ENCODE measurements at regions not wholly inside any gene's neighbourhood (a gene's known extent, or its start where the extent isn't known, plus 50 kb on each side); places are given as distances from the start of the nearest gene placed in this dataset.
A peak's percentile ranks its signal among the peaks of the same experiment; 100 is the strongest.
"Not testable (repeated sequence)": the region's sequence is repeated elsewhere in the genome, so short reads cannot be mapped to it uniquely, and the experiment has no call there.

DNA sequence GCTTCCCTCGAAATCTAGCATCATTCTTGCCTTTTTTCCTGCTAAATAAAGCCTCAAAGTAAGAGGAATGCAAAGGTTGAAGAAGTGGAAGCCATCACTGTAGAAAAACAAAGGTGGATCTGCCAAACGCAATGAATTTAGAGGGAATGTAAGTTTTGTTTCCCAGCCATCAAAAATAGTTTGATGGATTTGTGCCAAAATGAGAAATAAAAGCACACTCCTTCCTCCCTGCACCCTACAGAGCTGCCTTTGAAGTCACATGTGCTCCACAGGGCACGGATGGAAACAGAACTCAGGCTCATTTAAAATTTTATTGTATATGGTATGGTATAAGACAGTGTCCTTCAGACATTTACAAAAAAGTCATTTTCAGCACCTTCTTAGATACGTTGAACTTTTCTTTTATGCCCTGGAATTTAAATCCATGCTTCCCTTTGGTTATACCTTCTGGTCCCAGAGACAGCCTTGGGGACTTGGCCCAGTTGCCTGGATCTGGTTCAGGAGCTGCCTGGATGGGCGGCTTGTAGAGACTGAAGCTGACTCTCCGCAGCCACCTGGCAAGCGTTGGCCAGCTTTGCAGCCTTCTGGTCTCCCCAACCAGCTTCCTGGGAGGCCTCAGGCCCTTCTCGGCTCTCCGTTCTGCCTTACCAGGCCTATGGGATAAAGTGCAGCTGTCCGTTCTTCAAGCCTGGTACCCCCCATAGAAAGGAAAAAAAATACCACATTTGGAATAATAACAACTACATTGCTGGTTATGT lies 228.5 kb upstream of the NEBL start:
- FAIRE-seq, result no peak

DNA sequence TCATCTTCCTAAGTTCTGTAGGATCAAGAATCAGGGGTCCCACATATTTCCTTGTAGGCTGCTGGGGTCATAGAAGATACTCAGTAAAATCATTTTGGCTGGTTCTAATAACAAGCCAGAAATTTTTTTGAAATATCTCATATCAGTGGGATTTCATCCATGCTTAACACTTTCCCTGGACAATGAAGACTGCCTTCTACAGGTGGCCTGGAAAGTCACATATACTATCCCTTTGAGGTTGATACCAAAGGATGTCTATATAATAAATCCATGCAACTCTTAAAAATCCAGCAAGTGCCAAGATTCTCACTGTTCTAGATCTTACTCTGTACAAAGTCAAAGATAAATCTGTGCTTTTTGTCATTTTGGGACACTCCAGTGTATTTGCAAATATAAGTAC lies 225.8 kb upstream of the NEBL start:
- FAIRE-seq, result no peak

DNA sequence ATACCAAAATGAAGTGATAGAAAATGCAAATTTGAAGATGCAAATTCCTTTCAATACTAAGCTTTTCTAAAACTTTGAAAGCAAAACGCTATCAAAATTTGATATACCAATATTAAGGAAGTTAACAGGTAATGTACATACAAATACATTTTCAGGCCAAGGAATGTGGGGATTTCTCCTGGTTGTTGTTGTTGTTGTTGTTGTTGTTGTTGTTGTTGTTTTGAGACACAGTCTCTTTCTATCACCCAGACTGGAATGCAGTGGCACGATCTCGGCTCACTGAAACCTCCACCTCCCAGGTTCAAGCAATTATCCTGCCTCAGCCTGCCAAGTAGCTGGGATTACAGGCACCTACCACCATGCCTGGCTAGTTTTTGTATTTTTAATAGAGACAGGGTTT lies 224.7 kb upstream of the NEBL start:
- not testable (repeated sequence) for FAIRE-seq

DNA sequence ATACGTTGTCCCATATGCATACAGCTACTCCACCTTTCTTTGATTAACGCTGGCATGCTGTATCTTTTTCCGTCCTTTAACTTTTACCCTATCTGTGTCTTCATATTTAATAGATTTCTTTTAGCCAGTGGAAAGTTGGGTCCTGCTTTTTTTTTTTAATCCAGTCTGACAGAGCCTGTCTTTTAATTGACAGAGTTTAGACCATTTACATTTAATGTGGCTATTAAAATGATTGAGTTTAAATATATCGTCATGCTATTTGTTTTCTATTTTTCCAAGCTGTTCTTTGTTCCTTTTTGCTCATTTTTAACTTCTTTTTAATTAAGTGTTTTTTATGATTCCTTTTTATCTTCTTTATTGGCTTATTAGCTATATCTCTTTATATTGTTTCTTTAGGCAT lies 217.6 kb upstream of the NEBL start:
- FAIRE-seq, result peak; percentile 41

DNA sequence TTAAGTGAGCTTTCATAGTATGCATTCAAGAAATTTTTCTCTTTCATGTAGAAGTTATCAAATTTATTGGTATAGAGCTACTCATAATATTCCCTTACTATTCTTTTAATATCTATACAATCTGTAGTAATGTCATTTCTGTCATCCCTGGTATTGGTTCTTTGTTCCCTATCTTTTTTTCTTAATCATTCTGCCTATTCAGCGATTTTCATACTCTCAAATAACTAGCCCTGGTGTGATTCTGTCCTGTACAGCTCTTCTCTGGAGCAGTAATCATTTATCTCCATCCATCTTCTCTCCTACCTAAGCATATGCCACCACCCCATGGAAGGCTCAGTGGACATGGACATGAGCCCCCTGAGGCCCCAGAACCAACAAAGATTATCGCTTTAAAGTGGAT lies 213.2 kb upstream of the NEBL start:
- no peak for FAIRE-seq

DNA sequence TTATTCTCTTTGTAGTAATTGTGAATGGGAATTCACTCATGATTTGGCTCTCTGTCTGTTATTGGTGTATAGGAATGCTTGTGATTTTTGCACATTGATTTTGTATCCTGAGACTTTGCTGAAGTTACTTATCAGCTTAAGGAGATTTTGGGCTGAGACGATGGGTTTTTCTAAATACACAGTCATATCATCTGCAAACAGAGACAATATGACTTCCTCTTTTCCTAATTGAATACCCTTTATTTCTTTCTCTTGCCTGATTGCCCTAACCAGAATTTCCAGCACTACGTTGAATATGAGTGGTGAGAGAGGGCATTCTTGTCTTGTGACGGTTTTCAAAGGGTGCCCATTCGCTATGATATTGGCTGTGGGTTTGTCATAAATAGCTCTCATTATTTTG lies 209.8 kb upstream of the NEBL start:
- not testable (repeated sequence) for FAIRE-seq

DNA sequence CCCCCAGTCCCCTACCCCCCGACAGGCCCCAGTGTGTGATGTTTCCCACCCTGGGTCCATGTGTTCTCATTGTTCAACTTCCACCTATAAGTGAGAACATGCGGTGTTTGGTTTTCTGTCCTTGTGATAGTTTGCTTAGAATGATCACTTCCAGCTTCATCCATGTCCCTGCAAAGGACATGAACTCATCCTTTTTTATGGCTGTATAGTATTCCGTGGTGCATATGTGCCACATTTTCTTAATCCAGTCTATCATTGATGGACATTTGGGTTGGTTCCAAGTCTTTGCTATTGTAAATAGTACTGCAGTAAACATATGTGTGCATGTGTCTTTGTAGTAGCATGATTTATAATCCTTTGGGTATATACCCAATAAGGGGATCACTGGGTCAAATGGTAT lies 208.2 kb upstream of the NEBL start:
- not testable (repeated sequence) for FAIRE-seq

DNA sequence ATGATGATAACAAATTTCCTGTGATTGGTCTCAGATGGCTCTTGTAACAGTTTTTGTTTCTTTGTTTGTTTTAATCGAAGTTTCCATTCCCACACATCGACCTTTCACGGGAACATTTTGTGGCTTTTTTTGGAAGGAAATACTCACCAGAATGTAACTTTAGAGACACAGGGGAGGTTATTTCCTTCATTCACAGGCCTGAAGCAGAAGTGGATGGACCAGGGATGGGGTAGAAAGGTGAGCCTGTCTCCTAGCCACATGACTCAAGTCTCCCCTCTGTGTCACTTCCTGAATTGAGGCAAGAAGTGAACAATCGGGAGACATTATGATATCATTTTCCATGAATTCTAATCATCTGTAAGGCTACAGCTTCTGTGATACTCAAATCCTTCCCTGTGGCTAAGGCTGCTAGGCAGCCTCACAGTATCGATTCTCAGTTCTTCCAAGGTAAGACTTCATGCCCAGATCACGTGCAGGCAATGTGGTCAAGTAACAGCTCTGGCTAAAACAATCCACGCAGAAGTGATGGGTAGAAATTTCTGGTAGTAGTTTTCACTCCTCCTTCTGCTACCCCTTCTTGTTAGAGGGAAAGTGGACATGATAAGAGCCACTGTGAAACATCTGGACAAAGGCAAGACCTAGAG lies 203.9 kb upstream of the NEBL start:
- no peak for FAIRE-seq

DNA sequence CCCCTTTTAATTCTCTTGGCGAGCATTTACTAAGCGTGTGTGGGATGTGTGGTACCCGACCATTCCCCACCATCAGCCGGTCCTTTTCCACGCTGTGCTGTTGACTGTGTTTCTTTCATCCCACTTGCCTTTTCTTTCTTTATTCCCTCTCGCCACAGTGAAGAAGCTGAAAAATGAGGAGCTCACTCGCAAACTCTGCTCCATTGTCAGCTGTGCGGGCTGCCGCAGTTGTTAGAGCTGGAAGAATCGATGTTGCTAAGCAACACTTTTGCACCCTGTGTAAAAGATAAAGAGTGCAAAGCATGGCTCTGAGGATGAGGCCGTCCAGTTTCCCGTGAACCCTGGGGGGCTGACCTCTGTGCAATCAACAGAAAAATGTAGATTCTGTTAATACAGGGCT lies 203.1 kb upstream of the NEBL start:
- FAIRE-seq, result no peak

DNA sequence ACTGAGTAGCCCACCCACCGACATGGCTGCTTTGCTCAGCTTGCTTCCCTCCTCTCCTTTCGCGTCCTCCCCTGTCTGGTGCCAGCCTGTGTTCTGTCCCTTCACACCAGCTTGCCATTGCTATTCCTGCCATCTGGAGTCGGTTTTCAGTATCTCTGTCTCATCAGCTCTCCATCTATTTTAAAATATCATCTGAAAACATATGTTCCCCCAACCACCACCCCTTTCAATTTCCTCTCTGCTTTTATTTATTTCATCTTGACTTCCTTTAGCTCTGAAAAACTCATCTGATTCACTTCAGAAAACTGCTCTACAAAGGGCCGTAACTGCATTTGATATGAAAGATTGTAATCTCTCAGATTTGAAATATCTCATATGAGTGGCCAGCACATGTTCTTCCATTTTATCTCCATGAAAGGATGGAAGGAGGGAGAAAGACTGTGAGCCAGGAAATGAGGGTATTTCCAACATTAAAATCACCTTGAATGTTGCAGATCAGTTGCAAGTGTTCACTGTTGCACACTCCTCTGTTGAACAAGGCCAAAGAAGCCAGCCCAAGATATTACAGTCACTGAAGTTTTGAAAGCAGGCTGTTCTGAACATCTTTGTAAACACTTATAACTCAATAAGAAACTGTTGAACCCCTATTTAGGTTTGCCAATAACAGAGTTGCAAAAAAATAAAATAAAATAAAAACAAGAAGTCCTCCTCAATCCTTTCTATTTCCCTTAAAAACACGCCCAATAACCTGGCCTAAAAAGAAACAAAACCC lies 202.4 kb upstream of the NEBL start:
- FAIRE-seq, result no peak

DNA sequence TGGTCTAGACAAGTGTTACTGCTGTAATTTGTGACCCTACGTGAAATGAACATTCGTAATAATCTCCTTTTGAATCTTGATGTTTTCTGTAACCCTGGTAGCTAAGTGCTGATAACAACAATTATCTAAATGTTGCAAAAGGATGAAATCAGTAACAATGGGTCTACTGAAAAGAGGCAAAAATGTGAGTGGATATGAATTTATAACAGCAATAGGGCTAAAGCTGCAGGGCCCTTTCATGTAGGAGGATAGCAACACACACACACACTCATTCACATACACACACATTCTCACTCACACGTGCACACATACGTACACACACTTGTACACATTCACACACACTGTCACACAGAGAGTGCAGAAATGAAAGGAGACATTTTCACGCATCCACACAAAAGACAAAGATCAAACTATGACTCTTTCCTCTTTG lies 200.8 kb upstream of the NEBL start:
- no peak for FAIRE-seq

DNA sequence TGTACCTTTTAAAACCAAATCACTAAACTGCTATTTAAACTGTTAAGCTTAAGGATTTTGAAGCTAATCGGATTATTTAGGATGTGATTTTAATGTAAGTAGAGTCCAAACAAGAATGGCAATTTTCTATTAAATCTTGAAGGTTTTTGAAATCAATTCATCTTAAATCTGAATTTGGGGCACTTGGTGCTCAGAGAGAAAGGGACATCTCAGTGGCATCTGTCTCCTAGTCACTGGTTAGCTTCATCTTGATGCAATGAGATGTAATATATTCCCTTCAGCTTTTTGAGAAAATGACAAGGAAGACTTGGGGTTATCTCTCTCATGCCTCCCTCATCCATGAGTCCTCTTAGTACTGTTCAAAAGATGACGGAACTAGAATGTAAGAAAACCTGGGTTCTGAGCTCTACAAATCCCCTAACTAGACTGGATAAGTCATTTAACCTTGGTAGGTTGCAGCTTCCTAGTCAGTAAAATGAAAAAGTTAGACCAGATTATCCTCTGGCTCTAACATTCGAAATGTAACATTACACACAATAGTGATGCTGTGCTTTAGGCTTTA lies 198.5 kb upstream of the NEBL start:
- FAIRE-seq, result no peak

DNA sequence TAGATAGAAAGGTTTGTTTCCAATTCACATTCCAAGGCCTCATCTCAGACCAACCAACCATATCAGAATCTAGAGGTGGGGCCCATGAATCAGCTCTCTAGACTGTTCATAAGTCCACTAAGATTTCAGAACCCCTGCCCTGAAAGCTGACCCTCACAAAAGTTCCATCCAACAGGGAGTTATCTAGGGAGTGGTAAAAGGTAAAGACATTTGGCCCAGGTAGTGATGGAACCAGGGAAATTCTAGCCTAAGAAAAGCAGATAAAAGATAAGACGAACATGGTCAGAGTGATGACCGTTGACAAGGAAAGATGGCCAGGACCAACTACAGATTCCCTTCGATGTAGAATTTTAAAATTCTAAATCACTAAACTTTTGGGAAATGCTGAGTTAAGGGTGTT lies 198.0 kb upstream of the NEBL start:
- FAIRE-seq, result no peak

DNA sequence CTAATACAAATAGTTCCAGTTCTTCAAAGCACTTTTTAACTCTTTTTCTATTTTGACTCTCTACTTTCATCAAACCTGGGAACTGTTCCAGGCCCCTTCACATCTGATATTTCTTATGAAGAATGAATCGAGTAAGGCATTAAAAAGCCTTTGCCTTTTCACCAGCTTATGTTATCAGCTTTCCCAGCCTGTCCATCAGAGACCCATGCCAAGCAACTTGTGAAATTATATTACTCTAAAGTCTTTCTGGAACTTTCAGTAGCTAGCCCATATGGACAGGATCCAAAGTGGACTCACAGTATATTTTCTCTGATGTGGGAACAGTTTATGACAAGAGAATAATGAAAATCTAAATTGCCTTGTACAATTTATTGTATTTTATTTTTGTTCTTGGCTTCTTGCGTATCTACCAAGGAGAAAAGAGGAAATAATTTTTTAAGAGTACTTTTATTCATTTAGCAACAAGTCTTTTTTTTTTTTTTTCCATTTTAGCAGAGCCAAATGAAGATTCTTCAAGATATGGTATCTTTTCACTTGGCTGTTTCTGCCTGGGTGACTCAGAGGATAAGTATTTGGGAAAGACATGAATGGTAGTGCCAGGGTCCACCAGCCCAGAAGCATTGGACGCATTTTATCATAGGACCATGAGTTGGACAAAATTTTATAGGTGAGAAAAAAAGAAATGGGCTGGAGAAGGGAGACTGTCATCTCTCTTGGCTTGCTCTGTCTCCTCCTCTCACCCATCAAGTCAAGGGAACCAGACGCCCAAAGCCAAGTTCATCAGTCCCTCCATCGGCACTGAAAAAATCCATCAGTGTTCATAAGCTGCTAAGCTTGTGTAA lies 195.8 kb upstream of the NEBL start:
- no peak for FAIRE-seq

DNA sequence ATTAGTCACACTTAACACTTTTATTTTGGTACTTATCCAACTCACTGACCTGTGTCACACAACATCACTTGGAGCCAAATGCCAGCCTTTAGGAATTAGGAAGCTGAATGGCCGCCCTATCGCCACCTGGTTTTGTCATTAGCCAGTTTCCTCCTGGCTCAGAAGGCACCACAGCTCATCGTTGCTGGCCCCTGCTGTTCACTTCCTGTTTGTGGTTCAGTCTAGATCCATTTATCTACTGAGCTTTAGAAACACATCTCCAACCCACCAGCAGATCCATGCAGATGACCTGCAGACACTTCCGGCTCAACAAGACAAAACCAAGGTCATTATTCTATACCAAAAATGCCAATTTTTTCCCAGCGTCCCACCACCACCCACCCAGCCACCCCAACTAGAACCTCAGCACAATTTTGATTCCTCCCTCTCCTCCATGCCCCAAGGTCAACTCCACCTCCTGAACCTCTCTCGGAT lies 193.5 kb upstream of the NEBL start:
- no peak for FAIRE-seq

DNA sequence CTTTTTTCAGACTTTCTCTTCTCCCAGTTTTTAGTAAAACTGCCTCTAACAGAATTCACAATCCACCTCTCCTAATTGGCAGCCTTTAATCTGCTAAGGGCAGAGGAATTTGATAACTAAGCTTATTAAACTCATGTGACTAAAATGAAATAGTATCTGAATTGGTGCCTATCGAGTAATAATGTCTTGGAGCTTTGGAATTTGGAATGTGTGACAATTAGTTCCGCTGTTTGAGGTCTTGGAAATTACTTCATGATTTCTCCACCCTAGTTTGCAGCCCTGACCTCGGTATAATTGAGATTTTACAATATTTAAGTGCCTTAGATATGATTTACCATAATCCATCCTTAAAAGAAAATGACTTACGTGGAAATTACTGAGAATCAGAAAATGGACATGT lies 190.4 kb upstream of the NEBL start:
- no peak for FAIRE-seq

DNA sequence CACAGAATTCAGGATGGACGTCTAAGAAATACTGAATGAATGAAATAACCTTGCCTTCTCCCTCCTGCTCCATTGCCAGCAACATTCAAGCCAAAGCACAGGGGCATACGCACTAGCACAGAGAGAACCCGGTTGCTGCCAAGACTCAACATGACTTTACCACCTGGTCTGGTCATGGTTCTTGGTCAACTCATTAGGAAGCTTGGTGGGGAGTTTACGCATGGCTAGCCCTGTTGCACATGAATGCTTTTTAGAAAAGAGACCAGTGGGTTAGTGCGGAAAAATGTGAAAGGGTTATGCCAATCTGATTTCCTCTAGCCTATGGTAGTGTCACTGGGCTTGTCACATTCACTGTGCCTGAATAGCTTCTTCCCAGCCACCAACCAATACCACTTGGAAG lies 187.6 kb upstream of the NEBL start:
- no peak for FAIRE-seq

DNA sequence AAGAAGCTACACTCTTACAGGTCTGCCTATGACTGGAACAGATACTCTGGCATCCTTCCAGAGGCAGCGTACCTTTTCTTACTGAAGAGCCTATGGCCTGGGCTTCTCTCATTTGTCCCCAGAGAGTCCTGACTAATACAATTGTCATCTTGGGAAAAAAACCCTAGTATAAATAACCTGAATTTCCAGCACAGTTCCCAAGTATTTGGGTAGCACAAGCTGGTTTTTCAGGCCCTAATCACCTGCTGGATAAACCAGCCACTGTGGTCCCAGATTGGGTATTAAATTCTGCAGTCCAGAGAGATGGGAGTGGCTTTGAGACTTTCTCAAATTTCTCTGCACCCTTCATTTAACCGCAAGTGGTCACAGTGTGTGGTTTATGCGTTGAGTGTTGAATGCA lies 186.8 kb upstream of the NEBL start:
- no peak for FAIRE-seq

DNA sequence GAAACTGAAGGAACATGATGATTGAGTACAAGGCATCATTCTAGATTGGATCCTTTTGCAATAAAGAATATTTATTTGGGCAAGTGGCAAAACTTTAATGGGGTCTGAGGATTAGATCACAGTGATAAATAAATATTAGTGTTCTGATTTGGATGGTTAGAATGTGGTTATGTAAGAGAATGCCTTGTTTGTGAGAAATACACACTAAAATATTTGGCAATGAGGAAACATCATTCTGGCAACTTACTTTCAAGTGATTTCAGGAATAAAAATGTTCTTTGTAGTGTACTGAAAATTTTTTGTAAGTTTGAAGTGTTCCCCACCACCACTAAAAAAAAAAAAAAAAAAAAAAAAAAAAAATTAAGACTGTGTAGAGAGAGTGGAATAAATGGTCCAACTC lies 185.1 kb upstream of the NEBL start:
- no peak for FAIRE-seq

DNA sequence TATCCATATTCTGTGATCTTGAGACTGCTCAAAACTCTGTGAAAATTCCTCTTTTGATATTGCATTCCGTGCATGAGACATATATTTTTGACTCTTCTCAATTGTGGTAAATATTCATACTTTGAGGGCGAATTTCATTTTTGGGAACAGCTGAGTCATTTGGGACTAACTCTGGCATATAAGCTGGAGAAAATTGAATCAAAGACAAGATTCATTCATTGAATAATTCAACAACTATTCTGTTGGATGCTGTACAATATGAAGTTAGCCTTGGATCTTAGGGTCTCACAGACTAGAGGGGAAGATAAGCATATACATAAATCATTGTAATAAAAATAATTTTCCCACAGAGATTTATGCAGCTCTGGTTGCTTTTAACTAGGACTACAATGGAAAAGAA lies 183.2 kb upstream of the NEBL start:
- no peak for FAIRE-seq

DNA sequence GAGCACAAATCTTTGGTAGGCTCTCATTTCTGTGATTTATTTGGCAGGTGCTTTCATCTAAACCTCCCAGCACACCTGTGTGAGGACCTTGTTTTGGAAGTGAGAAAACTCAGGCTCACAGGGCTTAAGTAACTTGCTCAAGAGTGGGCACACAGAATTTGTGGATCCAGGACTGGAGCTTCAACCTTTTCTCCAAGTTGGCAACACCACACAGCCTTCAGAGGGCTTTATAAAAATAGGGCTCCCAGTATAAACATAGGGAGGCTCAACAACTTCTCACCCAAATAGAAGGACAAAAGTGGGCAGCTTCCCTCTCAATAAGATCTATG lies 182.2 kb upstream of the NEBL start:
- no peak for FAIRE-seq

DNA sequence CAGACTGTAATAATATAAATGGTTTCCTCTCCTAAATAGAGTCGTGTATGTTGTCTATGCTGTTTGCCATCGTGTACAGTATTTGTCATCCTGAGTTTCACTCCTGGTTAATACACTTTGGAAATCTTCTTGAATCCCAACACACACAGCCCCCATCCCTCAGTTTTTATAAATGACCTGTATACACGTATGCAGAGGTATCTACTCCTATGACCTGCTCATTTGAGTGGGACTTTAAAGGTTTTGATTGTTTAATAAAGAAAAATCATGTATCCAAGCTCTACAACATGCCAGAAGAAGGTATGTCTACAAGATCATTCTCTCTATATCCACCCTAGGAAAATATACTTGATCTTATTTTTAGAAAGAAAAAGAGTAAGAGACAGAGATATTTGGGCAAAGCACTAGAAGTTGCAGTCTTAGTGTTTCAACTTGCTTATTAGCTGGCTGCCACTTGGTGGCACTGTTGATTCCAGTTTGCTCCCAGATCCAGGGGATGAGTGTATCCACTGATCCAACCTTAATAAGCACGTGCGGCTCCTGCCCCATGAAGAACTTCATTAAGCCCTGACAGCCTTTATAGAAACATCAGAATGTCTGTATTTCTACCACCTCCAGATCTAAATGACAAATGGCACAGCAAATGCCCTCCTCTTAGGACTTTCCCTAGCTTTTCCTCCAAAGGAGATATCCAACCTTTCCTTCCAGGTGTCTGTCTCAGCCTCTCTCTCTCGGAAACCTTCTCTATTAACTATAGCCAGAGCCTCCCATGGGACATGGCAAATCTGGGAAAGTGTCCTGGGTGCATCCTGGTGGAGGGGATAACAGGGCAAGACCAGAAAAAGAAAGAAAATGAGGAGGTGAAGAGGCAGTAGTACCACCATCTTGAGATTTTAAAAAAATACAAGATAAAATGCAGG lies 181.6 kb upstream of the NEBL start:
- FAIRE-seq, result peak; percentile 95
